Fibroblast of peridontal ligament (primary cell): ENCODE measurements at regions not wholly inside any gene's neighbourhood (a gene's known extent, or its start where the extent isn't known, plus 50 kb on each side); places are given as distances from the start of the nearest gene placed in this dataset.
"Not testable (repeated sequence)": the region's sequence is repeated elsewhere in the genome, so short reads cannot be mapped to it uniquely, and the experiment has no call there.

Source experiments
- DNase-seq: peaks from one replicate; pipeline ENCODE4 v3.0.0-alpha.2; 2010; ENCODE audit errors: extremely low read depth

- peak; percentile 65 for DNase-seq
Measured at GRCh38 chr3:21894459-21895340, 143.7 kb upstream of the ZNF385D start.

DNA sequence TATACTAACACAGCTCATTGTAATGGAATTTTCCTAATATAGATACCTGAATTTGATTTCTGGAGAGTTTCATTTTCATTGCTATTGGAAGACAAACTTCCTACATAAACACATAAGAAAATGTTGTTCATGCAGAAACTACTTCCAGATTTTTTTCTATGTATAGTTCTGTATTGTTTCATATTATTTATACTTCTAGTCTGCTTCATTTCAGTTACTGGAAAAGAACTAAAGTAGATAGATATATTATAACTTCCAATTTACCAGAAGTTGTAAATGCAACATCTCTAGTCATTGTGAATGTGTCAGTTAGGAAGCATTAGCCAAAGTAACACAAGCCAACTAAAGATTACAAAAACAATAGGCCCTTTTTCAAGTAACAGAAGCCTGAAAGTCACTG lies 147.3 kb upstream of the ZNF385D start:
- no peak for DNase-seq

GRCh38 chr3:21901484-21901883 lies 150.5 kb upstream of the ZNF385D start:
- DNase-seq = no peak

DNA sequence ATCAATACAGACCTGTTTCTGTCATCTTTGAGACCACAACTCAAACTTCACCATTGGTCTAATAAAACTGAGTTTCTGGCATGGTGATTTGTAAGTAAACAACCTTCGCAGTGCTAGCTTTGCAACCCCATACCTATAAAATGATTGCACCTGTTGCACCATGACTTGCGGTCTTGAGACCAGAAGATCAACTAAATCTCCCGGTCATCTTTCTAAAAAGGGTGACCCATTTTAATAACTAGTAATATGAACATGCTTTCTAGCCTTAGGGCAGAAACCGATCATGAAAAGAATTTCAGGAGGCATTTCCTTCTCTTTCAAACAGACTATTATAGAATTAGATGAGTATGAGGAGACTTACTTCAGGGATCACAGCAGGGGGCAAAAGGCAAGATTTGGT lies 151.9 kb upstream of the ZNF385D start:
- no peak for DNase-seq

- DNase-seq = peak; percentile 41
Measured at GRCh38 chr3:21909096-21909495, 158.1 kb upstream of the ZNF385D start.

DNA sequence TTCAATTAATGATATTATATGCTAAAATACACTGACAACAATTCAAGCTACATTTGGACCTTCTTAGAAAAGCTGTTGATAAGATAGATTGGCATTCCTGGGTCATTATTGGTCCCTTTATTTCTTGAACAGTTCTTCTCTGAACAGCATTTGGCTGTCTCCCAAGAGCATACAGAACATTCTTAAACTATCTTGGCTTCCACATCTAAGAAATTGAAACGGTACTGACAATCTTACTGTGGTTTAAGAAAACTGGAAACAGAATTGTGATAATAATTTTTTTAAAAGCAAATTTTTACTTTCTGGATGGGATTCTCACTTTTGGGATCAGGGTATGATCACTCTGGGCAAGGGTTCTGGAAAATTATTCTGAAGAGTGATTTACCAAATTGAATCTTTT lies 161.7 kb upstream of the ZNF385D start:
- DNase-seq = peak; percentile 66

DNA sequence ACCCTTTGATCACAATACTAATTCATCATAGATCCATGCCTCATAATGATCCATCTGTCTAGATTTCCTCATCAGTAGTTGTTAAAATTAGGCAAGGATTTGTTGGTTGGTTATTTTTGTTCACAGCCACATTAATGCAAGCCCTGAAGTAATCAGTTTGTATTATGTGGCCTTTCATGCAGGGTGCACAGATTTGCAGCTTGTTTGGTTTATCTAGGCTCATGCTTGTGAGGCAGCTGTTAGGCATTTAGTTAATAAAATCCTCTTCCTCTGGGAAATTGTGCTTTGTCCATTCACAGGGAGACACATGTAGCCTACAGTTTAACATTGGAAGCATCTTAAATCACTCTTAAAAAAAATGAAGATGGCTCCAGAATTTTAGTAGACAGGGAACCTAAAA lies 162.8 kb upstream of the ZNF385D start:
- DNase-seq = peak; percentile 82

DNA sequence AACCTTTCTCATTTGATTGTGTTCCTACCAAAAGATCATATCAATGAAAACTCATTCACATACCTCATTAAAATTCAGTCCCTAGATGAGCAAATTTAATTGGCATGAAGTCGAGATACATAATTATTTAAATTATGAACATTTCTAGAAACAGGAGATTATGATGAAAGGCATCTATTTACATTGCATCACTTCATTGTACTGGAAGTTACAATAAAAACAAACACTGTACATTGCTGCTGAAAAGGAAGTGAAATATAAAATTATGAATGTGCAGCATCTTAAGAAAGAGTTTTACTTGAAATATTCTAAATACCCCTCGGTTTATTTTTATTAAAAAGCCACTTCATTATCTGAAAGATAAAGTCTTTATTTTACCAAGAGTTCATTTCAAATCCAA lies 163.4 kb upstream of the ZNF385D start:
- peak; percentile 46 for DNase-seq

DNA sequence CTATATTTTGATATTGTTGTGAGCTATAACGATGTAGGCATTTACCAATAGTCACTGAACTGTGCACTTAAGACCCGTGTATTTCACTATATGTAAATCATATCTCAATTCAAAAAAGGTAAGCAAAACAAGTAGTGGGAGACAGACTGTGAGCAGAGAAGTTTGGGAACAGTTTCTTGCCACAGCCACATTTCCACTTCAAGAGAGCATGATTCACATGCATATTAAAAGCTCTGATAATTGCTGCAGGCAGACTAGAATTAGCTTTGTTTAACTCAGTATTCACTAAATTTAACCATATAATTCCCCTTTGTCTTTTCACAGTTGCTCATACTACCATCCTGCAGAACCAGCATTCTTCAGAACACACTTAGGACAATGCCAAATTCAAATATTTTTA lies 168.4 kb upstream of the ZNF385D start:
- peak; percentile 9 for DNase-seq

- DNase-seq = peak; percentile 98
Measured at GRCh38 chr3:21920421-21920861, 169.4 kb upstream of the ZNF385D start.

GRCh38 chr3:21923156-21923555 lies 172.1 kb upstream of the ZNF385D start:
- DNase-seq = not testable (repeated sequence)

GRCh38 chr3:21927261-21927660 lies 176.3 kb upstream of the ZNF385D start:
- no peak for DNase-seq

DNA sequence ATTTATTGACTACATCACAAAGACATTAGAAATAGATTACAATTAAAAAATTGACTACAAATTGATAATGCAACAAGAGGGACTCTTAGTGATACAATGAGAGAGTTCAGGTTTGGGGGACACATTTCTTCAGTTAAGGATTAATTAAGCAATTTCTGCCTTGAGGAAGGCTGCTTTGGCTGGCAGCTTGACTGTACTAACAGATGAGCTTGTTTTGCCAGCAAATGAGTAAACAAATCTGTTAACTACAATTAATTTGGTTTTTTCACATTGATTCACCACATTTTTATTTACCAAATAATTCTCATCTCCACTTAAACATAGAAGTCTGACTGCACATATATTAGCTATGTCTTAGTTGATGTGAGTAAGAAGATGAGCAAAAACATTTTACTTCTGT lies 183.6 kb upstream of the ZNF385D start:
- no peak for DNase-seq

DNA sequence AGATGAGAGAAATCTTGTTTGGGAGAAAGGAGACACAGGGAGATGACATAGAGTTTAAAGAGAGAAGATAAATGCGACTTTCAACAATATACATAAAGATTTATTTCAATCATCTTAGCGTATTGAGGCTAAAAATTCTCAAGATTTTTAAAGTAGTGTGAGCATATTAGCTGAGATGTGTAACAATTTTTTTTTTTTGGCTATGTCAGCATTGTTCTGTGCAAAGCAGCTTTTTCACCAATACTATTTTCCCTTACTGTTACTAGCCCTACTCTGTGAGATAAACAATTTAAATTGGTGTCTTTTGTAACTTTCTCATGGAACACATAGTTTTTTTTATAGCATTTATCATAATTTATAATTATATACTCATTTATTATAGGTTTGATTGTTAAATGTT lies 185.2 kb upstream of the ZNF385D start:
- DNase-seq = no peak

DNA sequence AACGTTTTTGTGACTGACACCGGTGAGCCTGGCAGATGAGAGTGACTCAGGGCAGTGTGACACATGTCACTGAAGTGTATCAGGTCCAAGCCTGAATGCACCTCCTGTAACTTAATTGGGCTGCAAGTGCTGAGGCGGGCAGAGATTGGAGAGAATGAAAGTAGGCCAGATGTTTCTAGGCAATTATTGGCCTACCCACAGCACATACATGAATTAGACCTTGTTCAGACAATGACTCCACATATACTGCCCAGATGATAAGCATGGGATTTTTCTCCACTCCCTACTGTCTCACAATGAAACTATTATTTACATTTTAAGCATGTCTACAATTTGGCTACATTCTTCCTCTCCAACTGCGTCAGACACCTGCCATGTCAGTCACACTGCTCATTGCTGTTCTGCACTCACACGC lies 187.3 kb upstream of the ZNF385D start:
- DNase-seq = no peak

- peak; percentile 70 for DNase-seq
Measured at GRCh38 chr3:21942328-21942727, 191.3 kb upstream of the ZNF385D start.

DNA sequence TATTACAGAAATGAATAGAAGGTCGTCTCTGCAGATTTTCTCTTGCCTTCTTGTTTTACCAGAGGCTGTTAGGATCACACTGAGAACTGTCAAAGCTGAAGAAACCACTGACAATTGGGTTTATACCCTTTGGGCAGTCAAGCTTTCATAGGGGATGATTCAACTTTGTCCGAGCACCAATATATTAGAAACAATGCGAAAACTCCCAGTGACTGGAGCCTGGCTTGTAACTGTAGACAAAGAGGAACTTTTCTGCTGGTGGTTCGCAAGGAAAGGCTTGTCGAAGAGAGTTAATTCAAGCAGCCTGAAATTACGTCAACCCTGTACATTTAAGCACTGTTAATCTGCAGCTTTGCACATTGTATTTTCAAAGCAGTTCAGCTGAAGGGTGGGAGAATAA lies 193.2 kb upstream of the ZNF385D start:
- DNase-seq = peak; percentile 12

GRCh38 chr3:21952856-21953255 lies 201.8 kb upstream of the ZNF385D start:
- DNase-seq = no peak

DNA sequence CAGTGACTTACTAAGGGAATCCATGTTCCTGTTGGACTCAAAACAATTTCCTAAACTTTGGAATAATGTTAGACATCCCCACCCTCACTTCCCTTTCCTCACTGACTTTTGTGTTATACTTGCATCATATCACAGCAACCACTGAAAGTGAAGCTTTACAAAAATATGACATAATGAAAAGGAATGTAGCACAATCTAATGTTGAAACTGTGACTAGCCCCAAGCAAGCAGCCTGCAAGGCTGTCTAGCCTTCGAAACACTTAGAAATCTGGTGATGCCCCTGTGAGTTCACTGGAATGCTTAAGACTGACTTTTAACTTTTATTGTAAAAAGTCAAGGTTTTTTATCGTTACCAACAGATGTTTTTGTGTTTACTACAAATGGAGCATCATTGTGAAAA lies 203.7 kb upstream of the ZNF385D start:
- DNase-seq = peak; percentile 91

- DNase-seq = peak; percentile 7
Measured at GRCh38 chr3:21955406-21955805, 204.4 kb upstream of the ZNF385D start.

GRCh38 chr3:21960033-21960432 lies 209.0 kb upstream of the ZNF385D start:
- DNase-seq = no peak

- peak; percentile 43 for DNase-seq
Measured at GRCh38 chr3:21962456-21962855, 211.4 kb upstream of the ZNF385D start.

GRCh38 chr3:21966457-21966856 lies 215.4 kb upstream of the ZNF385D start:
- DNase-seq = not testable (repeated sequence)

GRCh38 chr3:21979706-21980105 lies 228.7 kb upstream of the ZNF385D start:
- DNase-seq = peak; percentile 54
